Urinary bladder (tissue), 3 donors: ENCODE measurements at regions not wholly inside any gene's neighbourhood (a gene's known extent, or its start where the extent isn't known, plus 50 kb on each side); places are given as distances from the start of the nearest gene placed in this dataset.
"Not testable (repeated sequence)": the region's sequence is repeated elsewhere in the genome, so short reads cannot be mapped to it uniquely, and the experiment has no call there.

Experiments
- DNase-seq: peaks from one replicate; pipeline ENCODE4 v3.0.0-alpha.2; 2015; ENCODE audit errors: extremely low spot score
- H3K27ac ChIP-seq: one replicate; pipeline ENCODE4 v1.5.1; 2013; ENCODE audit warnings: low read depth, mild to moderate bottlenecking, moderate library complexity
- H3K36me3 ChIP-seq: one replicate; pipeline ENCODE4 v1.6.1; 2013; ENCODE audit warnings: mild to moderate bottlenecking, moderate library complexity; ENCODE audit not compliant: insufficient read depth
- H3K4me1 ChIP-seq: one replicate; pipeline ENCODE4 v1.6.1; 2013; ENCODE audit warnings: mild to moderate bottlenecking, moderate library complexity; ENCODE audit not compliant: insufficient read depth
- H3K4me3 ChIP-seq: one replicate; pipeline ENCODE4 v1.5.1; 2013; ENCODE audit warnings: low read depth, low read length
- WGBS: extraction: QIAGEN DNeasy Blood & Tissue Kit; methylation state at CpG from one replicate; pipeline ENCODE4 v1.1.7; 2013; 5-methylcytosine and 5-hydroxymethylcytosine counted together
- donor health status: healthy with polysubstance abuse.
- donor health status: healthy.

DNA sequence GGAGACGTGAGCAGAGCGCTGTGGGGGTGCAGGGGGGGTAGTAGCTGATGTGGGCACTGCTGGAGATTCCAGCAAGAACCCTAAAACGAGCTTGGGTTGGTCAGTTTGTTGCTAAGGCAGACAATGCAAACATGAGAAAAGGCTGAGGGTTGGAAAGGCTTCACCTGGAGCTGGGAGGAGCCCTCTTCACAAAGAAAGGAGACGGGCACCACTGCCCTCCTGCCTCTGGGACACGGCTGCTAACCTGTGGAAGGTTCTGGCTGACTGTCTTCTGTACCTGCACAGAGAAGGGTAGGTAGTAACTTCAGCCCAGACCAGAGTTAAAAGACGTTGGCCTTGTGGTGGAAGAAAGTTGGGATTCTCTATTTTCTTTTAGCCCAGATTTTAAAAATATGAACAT, 108.7 kb downstream of the SUCLA2 start:
- Histone ChIP-seq H3K4me1 (no peaks in the 10 kb centered on the region), H3K4me3 (no peak overlapping the region), H3K27ac (no peak overlapping the region), H3K36me3 (no peaks in the 10 kb centered on the region)
- 79% methylated on average over 6 of the region's 6 CpGs for WGBS
- DNase-seq: no peak

DNA sequence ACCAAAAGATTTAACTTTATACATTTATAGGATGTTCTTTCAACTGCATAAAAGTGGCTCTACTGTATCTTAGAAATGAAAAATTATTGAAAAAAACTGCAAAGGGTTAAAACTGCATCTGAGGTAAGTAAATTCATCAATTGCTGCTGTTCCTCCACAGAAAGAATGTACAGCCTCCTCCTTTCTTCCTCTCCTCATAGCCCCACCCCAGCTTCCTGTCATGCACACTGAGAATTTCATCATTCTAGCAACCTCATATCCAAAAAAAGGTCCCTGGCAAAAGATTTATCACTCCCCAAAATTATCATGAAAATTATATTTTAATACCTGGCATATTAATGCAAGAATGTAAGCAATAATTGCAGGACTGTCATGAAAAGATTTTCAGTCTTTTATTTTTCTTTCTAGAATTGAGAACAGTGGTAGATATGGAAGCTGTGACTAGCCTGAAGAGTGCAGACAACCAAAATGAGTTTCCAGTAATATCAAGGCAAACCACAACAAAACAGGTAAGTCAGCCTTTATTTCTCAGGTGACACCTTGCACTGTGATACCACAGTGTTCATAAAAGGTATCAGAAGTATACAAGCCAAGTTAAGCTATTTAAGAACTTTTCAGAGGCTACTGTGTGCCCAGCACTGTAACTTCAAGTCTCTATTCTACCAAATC, 110.8 kb downstream of the SUCLA2 start:
- Histone ChIP-seq H3K4me1 (no peaks in the 10 kb centered on the region), H3K27ac (no peak overlapping the region), H3K36me3 (no peaks in the 10 kb centered on the region), H3K4me3 (no peak overlapping the region)
- DNase-seq: no peak

DNA sequence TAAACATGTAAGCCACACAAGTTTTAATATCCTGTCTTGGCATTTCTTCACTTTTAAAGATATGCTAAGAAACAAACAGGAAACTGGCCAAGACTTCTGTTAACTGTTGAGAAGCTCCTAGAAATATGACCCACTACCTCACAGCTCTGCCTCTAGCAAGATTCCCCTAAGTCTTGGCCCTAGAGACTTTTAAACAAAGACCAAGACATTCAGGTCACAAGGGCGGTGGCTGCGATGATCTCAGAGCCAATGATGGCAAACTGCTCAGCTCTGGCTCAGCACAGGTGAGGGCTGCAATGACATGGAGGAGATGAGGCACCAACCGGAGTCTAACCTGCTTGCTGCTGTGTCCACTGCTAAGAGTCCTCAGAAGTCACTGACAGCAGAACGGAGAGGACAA, 114.8 kb downstream of the SUCLA2 start:
- Histone ChIP-seq H3K27ac (no peak overlapping the region), H3K4me3 (no peak overlapping the region), H3K4me1 (no peaks in the 10 kb centered on the region), H3K36me3 (no peaks in the 10 kb centered on the region)
- no peak for DNase-seq
- WGBS: 89% methylated on average over 4 of the region's 4 CpGs

DNA sequence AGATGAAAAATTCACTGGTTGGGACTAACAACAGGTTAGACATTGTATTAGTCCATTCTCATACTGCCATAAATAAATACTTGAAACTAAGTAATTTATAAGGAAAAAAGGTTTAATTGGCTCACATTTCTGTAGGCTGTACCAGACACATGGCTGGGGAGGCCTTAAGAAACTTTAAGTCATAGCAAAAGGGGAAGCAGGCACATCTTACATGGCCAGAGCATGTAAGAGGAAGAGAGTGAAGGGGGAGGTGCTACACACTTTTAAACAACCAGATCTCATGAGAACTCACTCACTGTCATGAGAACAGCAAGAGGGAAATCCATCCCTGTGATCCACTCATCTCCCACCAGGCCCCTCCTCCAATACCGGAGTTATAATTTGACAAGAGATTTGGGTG, 125.9 kb downstream of the SUCLA2 start:
- H3K4me3 ChIP-seq: no peak overlapping the region
- no peaks in the 10 kb centered on the region for H3K36me3 ChIP-seq
- H3K27ac ChIP-seq: no peak overlapping the region
- H3K4me1 ChIP-seq: no peaks in the 10 kb centered on the region
- no peak for DNase-seq
- 94% methylated on average over 1 of the region's 1 CpG for WGBS

DNA sequence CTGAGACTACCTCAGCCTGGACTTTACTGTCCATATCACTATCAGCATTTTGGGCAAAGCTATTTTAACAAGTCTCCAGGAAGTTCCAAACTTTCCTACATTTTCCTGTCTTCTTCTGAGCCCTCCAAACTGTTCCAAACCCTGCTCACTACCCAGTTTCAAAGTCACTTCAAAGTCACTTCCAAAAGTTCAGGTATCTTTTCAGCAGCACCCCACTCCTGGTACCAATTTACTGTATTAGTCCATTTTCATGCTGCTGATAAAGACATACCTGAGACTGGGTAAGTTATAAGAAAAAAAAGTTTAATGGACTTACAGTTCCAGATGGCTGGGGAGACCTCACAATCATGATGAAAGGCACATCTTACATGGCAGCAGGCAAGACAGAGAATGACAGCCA, 127.1 kb downstream of the SUCLA2 start:
- not testable (repeated sequence) for DNase-seq, H3K36me3 ChIP-seq, H3K4me3 ChIP-seq, H3K4me1 ChIP-seq, H3K27ac ChIP-seq

DNA sequence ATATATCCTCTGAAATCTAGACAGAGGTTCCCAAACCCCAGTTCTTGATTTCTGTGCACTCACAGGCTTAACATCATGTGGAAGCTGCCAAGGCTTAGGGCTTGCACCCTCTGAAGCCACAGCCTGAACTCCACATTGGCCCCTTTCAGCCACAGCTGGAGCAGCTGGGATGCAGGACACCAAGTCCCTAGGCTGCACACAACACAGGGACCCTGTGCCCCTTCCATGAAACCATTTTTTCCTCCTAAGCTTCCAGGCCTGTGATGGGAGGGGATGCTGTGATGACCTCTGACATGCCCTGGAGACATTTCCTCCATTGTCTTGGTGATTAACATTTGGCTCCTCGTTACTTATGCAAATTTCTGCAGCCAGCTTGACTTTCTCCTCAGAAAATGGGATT, 127.8 kb downstream of the SUCLA2 start:
- not testable (repeated sequence) for DNase-seq, H3K4me1 ChIP-seq, H3K36me3 ChIP-seq, H3K4me3 ChIP-seq, H3K27ac ChIP-seq
- 63% methylated on average over 1 of the region's 1 CpG for WGBS

DNA sequence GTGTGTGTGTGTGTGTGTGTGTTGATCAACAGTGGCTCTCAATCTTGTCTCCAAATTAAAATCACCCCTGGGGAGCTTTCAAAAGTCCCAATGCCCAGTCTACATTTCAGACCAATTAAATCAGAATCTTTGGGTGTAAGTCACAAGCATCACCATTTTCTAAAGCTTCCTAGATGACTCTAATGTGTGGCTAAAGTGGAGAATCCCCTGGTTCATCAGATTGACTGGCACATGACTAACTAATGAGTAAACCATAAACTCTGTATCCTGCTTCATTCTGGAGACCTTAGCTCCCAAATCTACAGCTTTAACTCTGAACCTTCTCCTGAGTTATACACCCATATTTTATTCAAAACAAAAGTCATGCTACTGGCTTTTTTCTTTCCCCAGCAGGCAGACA, 131.3 kb downstream of the SUCLA2 start:
- no peaks in the 10 kb centered on the region for H3K4me1 ChIP-seq
- no peak for DNase-seq
- no peak overlapping the region for H3K27ac ChIP-seq
- H3K36me3 ChIP-seq: no peaks in the 10 kb centered on the region
- H3K4me3 ChIP-seq: no peak overlapping the region

DNA sequence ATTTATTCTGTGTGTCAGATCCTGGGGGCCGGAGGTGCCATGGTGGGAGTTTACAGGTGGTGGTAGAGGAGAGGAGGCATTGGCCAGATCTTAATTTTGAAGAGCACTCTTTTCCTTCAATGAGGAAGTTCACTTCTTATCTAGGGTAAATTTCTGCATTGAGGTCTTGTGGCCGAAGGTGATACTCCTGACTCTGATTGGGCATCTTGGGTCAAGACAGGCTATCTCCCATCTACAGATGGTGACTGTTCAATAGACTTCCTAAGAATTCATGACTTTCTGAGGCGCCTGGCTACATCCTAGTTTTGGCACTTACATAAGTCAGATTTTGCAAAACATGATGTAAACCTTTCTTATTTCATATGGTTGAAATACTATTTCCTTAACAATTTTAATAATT, 135.2 kb downstream of the SUCLA2 start:
- 75% methylated on average over 3 of the region's 3 CpGs for WGBS
- DNase-seq: no peak
- Histone ChIP-seq H3K4me3 (no peak overlapping the region), H3K4me1 (no peaks in the 10 kb centered on the region), H3K27ac (no peak overlapping the region), H3K36me3 (no peaks in the 10 kb centered on the region)

DNA sequence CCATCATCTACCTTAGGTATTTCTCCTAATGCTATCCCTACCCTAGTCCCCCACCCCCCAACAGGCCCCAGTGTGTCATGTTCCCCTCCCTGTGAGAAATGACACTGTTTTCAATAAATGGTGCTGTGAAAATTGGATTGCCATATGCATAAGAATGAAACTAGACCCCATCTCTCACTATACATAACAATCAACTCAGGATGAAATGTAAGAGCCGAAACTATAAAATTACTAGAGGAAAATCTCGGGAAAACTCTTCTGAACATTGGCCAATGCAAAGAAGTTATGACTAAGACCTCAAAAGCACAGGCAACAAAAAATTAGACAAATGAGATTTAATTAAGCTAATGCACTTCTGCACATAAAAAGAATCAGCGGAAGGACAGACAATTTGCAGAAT, 138.2 kb downstream of the SUCLA2 start:
- Histone ChIP-seq H3K4me1 (no peaks in the 10 kb centered on the region), H3K27ac (no peak overlapping the region), H3K36me3 (no peaks in the 10 kb centered on the region), H3K4me3 (no peak overlapping the region)
- WGBS: 90% methylated on average over 3 of the region's 3 CpGs
- DNase-seq: no peak

DNA sequence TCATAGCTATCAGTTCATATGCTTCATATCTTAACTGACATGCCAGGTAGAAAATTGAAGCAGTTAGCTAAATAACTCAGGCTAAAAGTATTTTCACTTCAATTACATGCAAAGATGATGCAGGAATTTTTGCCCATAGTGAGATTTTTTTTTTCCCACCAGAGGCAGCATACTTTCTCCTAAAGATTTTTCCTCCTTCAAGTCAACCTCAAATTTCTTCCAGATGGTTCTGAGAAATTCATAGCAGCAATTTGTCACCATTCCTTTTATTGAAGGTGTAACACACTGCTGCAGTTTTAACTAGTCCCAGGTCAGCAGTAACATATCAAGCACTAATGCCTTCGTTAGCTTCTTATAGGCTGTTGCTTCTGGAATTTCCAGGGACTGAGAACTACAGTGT, 141.9 kb downstream of the SUCLA2 start:
- Histone ChIP-seq H3K4me3 (no peak overlapping the region), H3K36me3 (no peaks in the 10 kb centered on the region), H3K27ac (no peak overlapping the region), H3K4me1 (no peaks in the 10 kb centered on the region)
- no peak for DNase-seq
- 49% methylated on average over 1 of the region's 1 CpG for WGBS

DNA sequence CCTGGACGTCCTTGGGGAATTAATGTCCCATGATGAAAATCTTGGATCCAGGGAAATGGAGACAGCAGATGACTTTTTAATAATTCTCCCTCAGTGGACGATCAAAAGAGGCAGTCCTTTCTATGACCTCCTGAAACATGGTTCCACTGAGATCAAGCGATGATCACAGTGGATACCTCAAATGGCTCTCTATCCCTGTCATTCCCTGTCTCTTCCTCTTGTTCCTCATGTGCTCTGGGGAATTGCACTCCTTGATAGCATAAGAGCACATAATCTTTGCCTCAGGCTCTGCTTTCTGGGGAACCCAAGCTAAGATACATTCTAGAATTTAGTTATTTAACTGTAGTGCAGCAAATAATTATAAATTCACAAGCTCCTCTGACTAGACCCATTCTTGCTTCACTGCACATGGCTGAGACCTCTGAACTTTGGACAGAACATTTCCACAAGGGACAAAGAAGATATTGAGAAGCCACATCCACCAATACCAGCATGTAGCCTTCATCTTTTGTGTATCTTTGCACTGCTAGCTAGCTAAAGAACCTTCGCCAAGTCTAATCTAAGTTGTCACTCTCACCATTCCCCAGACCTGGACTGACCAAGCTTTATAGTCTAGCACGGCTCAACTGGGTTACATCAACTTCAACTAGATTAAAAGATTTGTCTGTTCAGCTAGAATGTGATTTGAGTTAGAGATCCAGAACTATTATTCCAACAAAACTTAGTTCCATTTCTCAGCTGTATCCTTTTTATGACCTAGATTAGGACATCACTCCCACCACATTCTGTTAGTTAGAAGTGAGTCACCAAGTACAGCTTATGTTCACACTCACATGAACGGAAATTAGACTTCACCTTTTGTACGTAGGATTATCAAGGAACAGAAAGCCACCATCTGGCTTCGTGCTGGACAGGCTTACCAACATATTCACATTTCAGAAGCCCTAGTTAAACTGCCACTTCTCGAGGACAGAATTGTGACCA, 142.7 kb downstream of the SUCLA2 start:
- Histone ChIP-seq H3K36me3 (no peaks in the 10 kb centered on the region), H3K4me1 (no peaks in the 10 kb centered on the region), H3K4me3 (no peak overlapping the region), H3K27ac (no peak overlapping the region)
- 52% methylated on average over 9 of the region's 9 CpGs for WGBS
- no peak for DNase-seq

DNA sequence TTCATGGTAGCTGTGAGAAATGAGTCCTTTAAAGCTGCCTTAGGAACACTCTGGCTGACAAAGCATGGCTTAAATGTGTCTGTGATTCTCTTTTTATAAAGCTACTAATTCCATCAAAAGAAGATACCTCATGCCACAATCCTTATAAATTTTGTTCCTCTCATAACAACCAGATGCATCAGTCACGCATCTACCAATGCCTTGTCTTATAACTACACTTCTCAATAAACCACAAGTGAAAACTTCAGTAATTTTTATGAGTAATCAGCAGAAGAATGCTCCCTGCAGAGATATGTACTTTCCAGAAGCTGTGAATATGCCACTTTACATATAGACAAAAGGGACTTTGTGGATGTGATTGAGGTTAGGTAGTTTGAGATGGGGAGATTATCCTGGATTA, 147.8 kb downstream of the SUCLA2 start:
- 83% methylated on average over 1 of the region's 1 CpG for WGBS
- Histone ChIP-seq H3K4me3 (no peak overlapping the region), H3K4me1 (no peaks in the 10 kb centered on the region), H3K27ac (no peak overlapping the region), H3K36me3 (no peaks in the 10 kb centered on the region)
- DNase-seq: no peak

DNA sequence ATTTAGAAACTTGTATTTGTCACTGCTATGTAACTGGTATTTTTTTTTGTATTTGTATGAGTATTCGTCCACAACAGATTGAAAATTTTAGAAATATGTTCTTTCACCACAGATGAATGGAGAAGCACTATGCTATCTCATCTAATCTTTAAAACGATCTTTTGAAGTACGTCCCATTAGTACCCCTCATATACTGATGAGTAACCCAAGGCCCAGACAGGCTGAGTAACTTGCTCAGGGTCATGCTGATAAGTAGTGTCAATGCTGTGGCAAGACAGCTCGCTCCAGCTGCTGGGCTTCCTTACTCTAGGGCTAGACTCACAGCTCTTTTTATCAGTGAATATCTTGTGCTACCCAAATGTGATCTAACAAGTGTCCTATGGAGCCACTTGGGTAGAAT, 154.2 kb downstream of the SUCLA2 start:
- Histone ChIP-seq H3K4me3 (no peak overlapping the region), H3K4me1 (no peaks in the 10 kb centered on the region), H3K36me3 (no peaks in the 10 kb centered on the region), H3K27ac (no peak overlapping the region)
- 61% methylated on average over 4 of the region's 4 CpGs for WGBS
- DNase-seq: no peak

DNA sequence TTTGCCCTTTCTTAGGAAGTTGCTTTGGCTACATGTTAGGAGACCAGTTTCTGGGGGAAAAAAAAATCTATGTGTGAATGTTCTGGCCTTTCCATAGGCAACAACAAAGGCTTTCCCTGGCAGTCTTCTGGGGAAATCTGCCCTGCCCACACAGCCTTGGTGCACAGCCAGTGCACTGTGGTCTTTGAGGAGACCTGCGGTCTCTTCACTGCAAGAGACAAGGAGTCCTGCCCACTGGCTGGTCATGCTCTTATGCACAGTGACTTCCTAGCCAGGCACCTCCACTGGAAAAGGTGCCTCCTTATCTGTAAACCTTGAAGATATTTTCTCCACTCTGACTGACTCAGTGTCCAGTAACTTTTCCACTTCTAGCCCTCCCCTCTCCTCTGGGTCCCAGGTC, 155.1 kb downstream of the SUCLA2 start:
- Histone ChIP-seq H3K27ac (no peak overlapping the region), H3K4me3 (no peak overlapping the region), H3K4me1 (no peaks in the 10 kb centered on the region), H3K36me3 (no peaks in the 10 kb centered on the region)
- no peak for DNase-seq
- whole genome bisulfite sequencing: 98% methylated on average over 1 of the region's 1 CpG
